Upper lobe of left lung (tissue), 4 donors: ENCODE measurements at regions not wholly inside any gene's neighbourhood (a gene's known extent, or its start where the extent isn't known, plus 50 kb on each side); places are given as distances from the start of the nearest gene placed in this dataset.

ENCODE experiments used
- CTCF ChIP-seq, 6 experiments: fragments of 450-650 bp in 4 of 6; fragments of 200-600 bp in 2 of 6; sonication (generic) in 2 of 6; IDR thresholded peaks; one replicate each; pipeline ENCODE4 v1.5.1; 2016 to 2019; ENCODE audit warnings: antibody characterized with exemption in 6 of 6
- POLR2A ChIP-seq, 4 donors: fragments of 450-650 bp; IDR thresholded peaks; one replicate each; pipeline ENCODE4 v1.5.1; 2016 to 2017; ENCODE audit warnings: antibody characterized with exemption in 4 of 4, mild to moderate bottlenecking in 2 of 4

DNA sequence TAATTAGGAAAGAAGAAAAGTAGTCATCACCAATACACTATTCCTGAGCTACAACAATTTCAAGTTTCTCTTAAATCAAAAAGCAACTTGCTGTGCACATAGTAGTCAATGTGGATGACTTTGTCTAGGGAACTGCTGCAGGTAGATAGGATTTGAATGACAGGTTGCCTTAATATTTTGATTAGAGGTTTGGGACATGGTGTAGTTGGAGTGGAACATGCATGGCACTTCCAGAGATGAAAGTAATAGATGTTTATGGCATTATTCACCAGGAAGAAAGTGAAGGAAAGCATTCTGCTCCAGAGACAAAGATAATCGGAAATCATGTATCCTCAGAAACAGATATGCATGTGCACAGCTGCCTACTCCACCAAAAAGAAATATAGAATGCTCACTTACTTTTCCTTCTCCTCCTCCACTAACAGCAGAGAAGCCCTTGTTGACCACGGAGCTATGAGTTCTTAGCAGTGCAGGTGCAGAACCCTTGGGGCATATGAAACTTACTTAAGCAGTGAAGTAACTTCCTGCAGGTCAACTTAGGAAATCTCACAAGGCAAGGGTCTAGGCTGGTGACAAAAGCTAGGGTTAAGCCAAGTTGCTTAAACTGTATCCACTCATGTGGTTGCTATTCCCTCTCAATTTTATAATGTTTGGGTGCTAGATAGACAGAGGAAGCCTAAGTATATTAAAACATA lies 390.8 kb downstream of the HNRNPD start:
- TF ChIP-seq CTCF (IDR thresholded peaks at IDR 0.05), result no peak
- no peak for TF ChIP-seq POLR2A (IDR thresholded peaks at IDR 0.05)
